NOMO-1 treated with dmso at 0.1 percent for 144 hours (cell line): ENCODE measurements at regions not wholly inside any gene's neighbourhood (a gene's known extent, or its start where the extent isn't known, plus 50 kb on each side); places are given as distances from the start of the nearest gene placed in this dataset.
A peak's percentile ranks its signal among the peaks of the same experiment; 100 is the strongest.

Experiments used
- DNase-seq: peaks from one replicate; lab custom pipeline; 2025; ENCODE audit not compliant: unreplicated experiment; lab: John Stamatoyannopoulos, UW

DNA sequence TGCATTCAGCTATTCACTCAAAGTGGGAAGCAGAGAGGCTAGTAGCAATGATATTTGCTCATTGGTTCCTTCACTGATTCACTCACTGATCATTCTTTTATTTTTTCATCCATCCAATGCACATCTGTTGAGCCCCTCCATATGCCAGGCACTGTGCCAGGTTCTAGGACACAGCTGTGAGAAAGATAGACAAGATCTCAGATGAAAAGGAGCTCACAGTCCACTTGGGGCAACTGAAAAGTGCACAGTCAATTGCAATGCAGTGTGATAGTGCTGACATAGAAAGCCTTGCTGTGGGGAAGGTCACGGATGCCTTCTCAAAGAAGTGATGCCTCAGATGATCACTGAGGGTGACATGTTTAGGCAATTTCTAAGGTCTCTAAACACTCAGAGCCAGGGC is 262.3 kb downstream of the PTEN start:
- DNase-seq: no peak

DNA sequence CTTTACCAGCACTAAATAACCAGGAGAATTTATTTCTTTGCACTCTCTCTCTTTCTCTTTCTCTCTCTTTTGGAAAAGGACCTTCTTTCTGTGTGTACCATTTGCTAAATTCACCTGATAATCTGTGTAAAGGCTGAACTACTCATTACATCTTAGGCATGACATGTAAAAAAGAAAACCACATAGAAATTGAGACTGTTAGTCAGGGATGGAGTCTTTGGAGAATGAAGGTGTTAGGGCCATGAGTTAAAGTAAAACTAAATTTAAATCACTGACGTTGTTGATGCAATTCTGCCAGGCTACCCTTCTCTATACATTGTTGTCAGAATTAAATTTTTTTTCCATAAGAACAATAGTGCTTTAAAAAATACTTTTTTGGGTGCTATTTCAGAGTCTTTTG is 263.3 kb downstream of the PTEN start:
- no peak for DNase-seq

DNA sequence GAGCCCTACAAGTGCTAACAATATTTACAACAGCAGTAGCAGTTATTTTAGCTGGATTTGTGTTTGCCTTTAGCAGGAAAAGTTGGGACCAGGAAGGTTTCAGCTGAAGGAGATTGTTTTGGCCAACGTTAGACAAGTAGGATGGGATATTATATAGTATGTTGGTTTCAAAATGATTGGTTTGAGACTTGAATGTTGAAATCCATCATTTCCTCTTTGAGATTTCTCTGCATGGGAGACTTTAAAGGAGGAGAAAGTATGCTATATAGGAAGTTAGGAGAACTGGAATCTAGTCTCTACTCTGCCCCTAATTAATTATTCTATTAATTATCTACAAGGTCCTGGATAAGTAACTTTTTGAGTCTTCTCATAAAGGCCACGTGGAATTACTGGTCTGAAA is 263.8 kb downstream of the PTEN start:
- no peak for DNase-seq

DNA sequence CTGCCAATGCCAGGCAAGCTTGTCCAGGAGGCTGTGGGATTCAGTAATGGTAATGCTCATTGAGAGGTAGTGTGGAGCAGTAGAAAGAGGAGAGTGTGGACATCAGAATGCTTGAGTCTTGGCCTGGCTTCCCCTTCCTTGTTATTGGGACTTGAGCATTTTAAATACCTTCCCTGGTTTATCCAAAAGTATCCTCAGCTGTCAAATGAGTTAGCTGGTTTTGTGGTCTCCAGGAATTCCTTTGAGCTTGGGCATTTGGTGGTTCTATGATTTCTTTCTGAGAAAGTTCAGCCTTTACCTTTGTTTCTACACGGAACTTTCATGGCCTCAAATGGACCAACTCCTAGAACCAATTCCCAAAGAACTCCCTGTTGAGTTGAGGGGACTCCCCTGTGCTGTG is 264.3 kb downstream of the PTEN start:
- DNase-seq: no peak

DNA sequence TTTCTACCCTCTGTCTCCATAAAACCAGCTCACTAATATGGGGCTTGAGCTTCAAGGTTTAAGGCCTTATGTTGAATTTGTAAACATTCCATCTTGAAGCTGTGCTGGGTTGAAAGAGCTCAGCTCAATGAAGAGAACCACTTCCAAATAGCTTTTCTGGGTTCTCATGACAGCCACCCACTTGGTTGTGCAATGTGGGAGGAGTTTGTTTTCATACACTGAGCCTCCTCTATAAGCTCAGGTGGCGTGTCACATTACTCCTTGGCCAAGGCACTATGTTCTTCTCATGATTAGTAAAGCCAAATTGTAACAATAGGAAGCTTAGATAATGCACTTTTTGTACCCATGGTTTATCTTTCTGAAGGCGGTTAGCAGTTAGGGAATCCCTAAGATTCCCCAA is 265.6 kb downstream of the PTEN start:
- no peak for DNase-seq

DNA sequence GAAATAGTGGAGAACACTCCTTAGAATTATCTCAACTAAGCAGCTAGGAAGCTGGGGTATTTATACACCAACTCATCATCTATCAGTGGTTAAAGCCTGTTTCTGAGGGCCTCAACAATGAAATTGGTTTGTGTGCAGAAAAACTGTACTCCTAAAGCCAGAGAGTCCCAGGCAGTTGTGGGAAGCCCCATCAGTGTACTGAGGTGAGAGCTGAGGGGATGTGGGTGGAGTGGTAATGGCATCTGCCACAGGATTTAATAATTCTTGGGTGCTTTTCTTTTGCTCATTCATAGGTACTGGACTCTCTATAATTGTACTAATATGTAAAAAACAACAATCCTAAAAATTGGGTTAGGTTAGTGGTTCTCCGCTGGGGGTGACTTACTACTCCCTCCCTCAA is 267.5 kb downstream of the PTEN start:
- DNase-seq: no peak

DNA sequence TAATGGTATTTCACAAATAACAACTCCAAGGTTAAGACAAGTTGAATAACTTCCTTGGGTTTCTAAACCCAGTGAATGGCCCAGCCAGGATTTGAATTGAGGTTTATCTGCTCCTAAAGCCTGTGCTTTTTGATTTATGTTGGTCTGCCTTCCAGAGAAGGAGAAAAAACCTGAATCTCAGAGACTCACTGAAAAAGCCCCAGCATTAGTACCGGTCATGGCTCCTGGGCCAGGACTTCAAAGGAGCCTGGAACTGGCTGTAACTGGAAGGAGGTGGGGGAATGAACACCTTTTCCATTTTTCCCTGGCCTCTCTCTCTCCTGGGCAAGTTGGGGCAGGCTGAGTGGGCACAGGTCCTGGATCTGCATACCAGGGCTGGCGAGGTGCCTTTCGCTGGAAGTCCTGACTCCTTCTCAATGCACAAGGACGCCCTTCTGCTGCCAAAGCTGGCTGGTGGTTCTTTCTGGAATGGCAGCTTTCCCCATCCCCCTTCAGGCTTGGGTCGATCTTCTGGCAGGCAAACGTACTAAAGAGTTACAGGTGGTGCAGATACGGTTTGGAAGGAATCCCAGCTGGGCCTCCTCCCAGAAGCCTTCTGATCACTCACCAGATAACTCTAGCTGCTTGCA is 268.2 kb downstream of the PTEN start:
- DNase-seq: no peak

DNA sequence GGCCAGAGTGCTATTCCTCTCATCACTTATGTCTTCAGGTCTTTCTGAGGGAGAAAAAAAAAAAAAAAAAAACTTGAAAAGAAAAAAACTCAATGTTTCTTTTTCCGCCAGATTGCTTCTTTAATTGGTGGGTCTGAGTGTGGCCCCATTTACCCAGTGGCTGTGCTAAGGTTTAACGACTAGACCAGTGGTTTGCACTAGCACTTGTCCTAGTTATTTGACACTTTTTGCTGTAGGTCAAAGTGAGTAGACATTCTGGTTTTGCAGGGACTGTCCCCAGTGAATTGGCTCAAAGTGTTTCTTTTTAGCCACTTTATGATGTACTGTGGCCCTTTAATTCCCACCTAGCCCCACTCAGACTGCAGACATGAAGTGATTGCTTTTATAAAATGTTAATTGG is 273.3 kb downstream of the PTEN start:
- no peak for DNase-seq

DNA sequence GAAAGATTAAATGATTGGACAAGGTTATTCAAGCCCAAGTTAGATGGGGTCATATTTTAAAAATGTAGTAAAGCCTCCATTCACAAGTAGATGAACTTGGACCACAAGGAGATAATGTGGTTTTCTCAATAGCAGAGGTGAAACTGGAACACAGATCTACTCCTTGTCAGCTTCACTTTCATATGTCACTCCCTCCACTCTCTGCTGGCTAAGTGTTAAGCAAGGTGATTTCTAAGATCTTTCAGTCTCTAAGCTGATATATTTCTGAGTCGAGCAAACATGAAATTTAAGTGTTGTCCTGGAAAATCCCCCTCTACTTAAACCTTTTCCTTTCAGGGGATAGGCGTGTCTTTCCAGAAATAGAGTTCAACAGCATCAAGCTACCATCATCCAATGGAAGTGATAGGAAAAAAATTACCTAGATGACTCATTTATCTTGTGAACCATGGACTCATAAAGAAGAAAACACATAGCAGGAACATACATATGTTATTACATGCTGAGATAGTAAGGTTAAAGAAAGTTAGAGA is 275.0 kb downstream of the PTEN start:
- DNase-seq: no peak

DNA sequence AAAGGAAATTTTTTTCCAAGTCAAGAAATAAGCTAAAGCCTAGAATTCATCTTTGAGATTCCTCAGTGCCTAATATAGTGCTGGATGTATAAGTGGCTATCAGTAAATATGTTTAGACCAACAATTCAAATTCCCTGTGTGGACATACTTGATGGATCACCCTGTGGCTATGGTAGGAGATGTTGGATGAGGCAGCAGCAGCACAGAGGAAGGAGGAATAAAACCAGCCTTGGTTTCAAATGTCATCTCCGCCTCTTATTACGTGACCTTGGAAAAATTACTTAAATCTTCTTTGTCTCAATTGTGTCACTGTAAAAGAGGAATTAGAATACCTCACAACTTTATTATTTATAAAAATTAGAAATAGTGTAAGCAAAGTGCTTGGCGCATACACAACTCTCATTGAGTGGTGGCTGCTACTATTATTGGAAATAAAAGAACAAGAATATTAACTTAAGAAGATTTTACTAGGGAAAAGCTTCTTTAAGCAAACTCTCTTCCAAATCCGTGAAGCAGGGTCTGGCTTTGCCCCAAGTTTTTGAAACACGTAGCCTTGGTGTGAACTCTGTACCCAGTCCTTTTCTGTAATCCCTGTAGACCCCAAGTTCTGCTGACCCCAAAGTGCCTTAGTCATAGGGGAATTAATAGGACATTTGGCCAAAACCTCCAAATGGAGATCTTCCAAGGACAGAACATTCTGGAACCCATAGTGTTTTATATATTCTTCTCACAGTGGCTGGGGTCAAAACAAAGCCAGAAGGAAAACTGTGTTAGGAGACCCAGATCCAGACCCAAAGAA is 283.8 kb downstream of the PTEN start:
- no peak for DNase-seq

DNA sequence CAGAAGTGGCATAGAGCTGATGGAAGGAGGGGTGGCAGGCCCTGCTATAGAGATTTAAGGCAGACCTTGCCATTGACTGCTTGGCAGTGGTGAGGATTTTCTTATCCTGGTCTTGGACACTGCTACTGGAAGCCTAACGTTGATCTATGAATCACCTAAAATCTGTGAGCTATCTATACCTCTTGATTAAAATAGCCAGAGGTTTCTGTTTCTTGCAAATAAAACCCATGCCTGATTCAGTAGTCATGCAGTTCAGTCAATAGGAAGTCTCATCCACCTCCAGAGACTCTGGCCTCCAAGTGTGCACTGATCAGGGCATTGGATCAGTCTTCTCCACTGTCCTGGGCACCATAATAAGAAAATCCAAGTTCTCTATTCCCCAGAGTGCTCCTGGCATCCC is 286.5 kb downstream of the PTEN start:
- DNase-seq: no peak

DNA sequence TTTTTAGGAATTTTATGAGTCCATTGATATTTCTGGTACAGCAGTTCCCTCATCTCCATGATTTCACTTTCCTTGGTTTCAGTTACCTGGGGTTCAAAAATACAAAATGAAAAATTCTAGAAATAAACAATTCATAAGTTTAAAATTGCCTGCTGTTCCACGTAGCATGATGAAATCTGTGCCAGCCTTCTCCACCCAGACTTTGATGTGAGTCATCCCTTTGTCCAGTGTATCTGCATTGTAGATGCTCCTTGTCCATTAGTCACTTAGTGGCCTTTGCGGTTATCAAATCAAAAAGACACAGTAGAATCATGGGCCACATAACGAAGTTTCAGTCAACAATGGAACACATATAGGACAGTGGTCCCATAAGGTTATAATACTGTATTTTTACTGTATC is 286.9 kb downstream of the PTEN start:
- no peak for DNase-seq

DNA sequence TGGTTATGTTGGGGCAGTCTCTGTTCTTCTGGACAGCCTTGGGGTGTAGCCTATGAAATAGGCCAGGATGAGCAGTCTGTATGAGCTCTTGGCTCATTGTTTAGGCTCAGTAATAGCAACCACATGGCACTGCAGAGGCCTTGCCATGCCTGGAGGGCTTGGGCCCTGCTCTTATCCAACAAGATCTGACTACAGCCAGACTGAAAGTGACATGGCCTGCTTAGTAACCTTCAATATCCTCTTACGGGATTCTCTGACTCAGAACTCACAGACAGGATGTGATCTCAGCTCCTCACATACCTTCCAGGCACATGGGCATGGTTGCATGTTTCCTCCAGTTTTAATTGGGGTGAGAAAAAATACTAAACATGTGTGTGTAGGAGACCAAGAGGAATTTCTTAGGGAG is 289.3 kb downstream of the PTEN start:
- peak; percentile 20 for DNase-seq

DNA sequence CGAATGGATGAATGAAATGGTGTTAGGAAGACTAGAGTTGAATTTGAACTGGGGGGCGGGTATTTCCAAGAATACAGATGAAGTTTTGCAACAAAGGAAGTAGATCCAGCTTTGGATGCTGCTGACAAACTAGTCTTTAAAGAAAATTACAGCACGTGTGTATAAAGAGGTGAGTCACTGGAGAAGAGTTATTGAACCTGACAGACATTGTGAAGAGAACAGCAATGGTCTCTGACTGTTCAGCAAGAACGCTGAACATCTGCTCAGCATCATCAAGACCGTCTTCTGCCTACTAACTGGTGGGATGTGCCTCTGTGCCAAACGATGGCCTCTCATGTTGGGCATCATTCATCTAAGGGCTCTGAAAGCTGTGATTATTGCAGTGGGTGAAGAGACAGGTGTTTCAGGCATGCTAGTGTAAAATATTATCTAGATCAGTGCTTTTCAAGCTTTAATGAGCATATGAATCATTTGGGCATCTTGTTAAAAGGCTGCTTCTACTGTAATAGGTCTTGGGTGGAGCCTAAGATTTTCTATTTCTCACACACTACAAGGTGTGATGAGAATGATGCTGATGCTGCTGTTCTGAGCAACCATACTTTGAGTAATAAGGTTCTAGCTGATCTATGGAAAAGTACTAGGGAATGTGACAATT is 291.3 kb downstream of the PTEN start:
- DNase-seq: no peak

DNA sequence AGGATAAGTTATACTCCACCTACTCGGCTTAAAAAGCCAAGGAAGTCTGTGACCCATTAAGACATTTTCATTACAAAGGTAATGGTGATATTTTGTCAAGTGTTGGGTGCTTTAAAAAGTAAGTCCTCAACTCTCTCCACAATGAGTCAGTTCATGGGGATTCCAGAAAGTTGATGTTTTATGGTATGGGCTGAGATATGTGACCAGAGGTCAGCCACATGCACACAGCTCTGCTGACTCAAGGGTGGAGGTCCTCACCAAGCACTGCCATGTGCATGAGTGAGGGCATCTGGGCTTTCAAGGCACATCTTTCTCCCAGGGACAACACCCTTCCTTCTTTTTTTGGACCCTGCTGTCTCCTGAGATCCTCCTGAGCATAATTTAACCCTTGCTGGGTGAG is 292.9 kb downstream of the PTEN start:
- DNase-seq: no peak

DNA sequence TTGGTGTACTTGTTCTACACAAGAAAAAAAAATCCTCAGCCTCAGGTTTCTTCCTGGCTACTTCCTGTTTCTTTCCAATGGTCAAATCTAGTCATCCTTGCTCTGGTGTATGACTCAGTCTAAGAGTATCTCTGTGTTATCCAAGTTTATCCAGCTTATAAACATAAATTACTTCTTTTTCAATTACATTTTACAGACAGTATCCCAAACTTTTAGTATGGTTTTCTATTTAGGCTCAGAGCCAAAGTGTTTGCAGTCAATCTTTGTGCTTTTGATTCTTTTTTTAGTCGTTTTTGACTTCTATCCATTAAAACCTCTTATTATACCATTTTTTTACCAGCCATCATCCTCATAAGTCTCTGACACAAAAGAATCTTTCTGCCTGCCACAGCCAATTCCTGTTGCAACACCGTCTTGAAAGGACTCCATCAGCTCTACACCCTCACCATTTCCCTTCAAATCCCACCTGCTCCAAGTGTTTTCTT is 294.6 kb downstream of the PTEN start:
- DNase-seq: no peak

DNA sequence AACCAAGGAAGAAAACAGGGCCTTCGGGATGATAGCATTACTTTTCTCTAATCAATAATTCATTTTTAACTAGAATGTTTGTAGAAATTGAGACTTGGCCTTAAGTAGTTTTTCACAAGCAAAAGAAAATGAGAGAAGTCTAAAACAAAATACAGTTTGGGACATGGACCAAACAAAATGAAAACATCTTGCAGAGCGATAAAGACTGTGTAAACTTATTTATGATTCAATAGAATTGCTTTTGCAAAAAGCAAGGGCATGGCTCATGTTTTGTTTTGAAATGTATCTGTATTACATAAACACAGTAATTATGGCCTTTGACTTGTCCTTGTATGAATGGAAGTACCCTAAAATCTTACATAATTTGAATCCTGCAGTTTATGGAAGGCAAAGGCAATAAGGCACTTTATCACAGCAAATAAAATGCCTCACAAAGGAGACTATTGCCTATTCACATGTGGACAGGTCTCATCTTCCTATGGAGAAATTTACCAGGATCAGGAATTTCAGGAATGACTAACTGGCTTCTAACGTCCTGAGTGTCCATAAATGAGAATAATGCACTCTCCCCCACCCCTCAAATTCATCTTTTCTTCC is 295.2 kb downstream of the PTEN start:
- DNase-seq: no peak

DNA sequence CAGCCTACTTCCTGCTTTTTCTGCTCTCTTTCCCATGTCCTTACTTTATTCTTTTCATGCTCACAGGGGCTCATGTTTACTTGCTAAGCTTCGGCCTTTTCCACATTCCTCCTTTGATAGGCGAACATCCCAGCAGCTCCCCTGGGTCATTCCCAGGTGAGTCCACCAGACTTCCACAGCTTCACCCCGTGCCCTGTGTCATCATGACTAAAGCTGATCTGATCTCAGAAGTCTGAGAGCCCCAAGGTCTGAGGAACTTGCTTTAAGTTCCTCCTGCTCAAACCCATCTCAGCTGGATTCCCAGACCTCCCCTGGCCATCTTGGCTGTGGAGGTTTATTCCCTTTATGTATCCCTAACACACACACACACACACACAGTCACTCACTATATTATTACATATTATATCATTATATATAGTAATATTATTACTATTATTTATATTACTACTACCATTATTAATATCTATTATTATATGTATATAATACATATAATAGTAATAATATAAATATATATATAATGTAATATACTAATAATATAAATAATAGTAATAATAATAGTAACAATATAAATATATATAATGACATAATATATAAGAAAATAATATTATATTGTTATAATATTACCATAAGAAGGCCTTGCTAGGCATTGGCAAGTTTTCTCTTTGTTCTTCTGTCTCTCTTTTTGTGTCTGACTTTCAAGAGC is 295.9 kb downstream of the PTEN start:
- no peak for DNase-seq

DNA sequence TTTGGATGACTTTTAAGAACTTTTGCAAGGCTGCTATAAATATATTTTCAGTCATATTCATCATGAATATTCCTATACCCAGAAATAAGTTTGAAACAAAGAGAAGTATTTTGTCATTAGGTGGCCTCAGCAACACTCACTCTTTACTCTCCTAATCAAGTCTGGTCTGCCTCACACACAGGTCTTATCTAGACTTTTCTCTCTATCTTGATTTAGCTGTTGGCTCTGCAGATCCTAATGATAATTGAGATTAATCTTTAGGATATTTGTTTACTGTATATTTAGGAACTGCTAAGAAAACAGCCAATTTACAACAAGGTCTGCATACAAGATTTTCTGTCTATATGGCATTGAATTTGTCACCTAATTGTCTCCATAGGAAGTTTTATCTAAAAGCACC is 297.6 kb downstream of the PTEN start:
- DNase-seq: no peak

DNA sequence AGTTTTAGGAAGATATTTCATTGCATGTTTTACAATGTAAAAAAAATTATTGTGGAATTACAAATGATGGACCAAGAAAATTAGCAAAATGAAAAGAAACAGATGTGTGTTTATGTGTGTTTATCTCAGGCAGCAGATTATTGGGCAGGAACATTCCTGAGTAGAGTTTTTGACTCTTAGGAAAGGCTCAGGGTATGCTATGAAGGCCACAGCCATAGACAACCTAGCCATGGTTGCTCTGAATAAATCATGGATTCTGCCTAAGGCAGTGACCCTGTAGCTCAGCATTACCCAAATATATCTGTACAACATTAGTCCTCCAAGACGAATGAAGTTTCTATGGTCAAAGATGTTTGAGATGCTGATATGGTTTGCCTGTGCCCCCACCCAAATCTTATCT is 298.3 kb downstream of the PTEN start:
- no peak for DNase-seq

DNA sequence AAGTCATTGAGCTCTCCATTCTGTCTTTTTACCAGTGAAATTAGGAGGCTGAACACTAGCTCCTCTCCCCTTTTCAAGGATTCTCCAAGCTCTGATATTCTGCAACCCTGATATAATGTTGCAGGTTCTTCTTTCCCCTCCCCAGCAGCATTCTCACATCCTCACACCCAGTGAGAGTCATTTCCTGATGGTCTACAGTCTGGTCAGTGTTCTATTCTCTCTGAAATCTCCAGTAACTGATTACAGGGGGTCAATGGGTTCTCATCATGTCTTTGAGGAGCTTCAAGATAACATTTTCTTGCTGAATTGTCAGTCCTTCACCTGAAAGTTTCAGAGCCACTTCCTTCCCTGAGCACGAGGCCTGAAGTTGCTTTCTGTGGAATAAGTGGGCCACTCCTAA is 299.4 kb downstream of the PTEN start:
- peak; percentile 25 for DNase-seq
